Upper lobe of right lung (tissue), 1 donor: ENCODE measurements at regions not wholly inside any gene's neighbourhood (a gene's known extent, or its start where the extent isn't known, plus 50 kb on each side); places are given as distances from the start of the nearest gene placed in this dataset.

Source experiments
- ATAC-seq: fragments of 200-7000 bp; cut with Tn5 transposase; one replicate; pipeline ENCODE4 v1.9.1; 2020; ENCODE audit warnings: mild to moderate bottlenecking, moderate library complexity
- DNase-seq: peaks from one replicate; pipeline ENCODE4 v3.0.0-alpha.2; 2020
- H3K27ac ChIP-seq: fragments of 200-600 bp; one replicate; pipeline ENCODE4 v1.8.0; 2022
- H3K27me3 ChIP-seq: fragments of 200-600 bp; one replicate; pipeline ENCODE4 v1.8.0; 2022; ENCODE audit warnings: mild to moderate bottlenecking
- H3K36me3 ChIP-seq: fragments of 200-600 bp; one replicate; pipeline ENCODE4 v1.8.0; 2022
- H3K4me1 ChIP-seq: fragments of 200-600 bp; one replicate; pipeline ENCODE4 v1.8.0; 2022
- H3K4me3 ChIP-seq: fragments of 200-600 bp; one replicate; pipeline ENCODE4 v1.8.0; 2022; ENCODE audit warnings: mild to moderate bottlenecking
- H3K9me3 ChIP-seq: fragments of 200-600 bp; one replicate; pipeline ENCODE4 v1.8.0; 2022
- intact Hi-C: fragments of 100-400 bp; cut with DNase I; formaldehyde crosslinking; loops from one replicate; pipeline ENCODE4 v1.11.0; 2022
- TF ChIP-seq, protein P1 (sequence below): fragments of 200-600 bp; IDR thresholded peaks from one replicate; pipeline ENCODE4 v1.8.0; 2022; ENCODE audit warnings: antibody characterized with exemption
- donor health status: DM: no; HTN: yes; CAD: no; lungs with severe emphysema.

DNA sequence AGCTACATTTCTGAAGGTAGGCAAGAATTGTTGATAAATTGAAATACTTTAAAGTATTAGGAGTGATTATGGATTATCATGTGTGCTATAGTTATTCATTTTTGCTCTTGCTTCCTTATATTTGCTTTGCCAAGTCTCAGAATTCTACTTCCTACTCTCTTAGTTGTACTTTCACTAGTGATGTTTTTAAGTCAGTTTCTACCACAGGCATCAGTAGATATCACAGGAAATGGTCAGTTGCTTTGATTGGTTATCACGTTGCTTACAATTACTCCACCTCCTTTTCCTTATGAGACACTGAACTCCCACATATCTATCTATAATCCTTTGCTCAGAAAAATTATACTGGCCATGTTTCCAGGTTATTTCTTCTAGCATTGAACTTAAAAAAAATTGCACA, 472.8 kb downstream of the DMRTA1 start:
- H3K36me3 ChIP-seq: no peaks in the 10 kb centered on the region
- TF ChIP-seq, protein P1, sequence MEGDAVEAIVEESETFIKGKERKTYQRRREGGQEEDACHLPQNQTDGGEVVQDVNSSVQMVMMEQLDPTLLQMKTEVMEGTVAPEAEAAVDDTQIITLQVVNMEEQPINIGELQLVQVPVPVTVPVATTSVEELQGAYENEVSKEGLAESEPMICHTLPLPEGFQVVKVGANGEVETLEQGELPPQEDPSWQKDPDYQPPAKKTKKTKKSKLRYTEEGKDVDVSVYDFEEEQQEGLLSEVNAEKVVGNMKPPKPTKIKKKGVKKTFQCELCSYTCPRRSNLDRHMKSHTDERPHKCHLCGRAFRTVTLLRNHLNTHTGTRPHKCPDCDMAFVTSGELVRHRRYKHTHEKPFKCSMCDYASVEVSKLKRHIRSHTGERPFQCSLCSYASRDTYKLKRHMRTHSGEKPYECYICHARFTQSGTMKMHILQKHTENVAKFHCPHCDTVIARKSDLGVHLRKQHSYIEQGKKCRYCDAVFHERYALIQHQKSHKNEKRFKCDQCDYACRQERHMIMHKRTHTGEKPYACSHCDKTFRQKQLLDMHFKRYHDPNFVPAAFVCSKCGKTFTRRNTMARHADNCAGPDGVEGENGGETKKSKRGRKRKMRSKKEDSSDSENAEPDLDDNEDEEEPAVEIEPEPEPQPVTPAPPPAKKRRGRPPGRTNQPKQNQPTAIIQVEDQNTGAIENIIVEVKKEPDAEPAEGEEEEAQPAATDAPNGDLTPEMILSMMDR: no peak
- intact Hi-C loops: no loop called here

DNA sequence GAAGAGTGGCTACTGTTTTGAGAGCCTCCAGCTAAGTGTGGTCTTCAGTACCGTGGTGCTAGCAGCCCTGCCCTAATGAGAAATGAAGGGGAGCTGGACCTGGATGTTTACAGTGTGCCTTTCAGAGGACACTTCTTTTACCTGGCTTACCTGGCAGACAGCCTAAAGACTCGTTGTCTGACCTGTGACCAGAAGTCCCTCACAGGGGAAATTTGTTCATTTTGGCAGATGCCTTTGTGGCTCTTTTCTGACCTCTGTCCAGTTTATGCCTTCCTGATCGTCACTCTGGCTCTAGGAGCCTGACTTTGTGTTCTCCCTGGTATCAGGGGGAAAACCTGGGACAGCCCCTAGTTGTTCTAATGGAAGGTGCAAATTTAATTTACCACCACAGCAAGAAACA, 475.1 kb downstream of the DMRTA1 start:
- TF ChIP-seq, protein P1: no peak
- intact Hi-C loops: no loop called here
- no peak for DNase-seq
- H3K9me3 ChIP-seq: no peaks in the 10 kb centered on the region
- ATAC-seq: no peak
- H3K4me3 ChIP-seq: no peak overlapping the region
- no peak overlapping the region for H3K27ac ChIP-seq
- H3K4me1 ChIP-seq: no peaks in the 10 kb centered on the region
- no peaks in the 10 kb centered on the region for H3K36me3 ChIP-seq
- no peaks in the 10 kb centered on the region for H3K27me3 ChIP-seq

More for the DNA sequence above, 472.8 kb downstream of the DMRTA1 start:
- Histone ChIP-seq H3K27ac (no peak overlapping the region), H3K4me3 (no peak overlapping the region), H3K27me3 (no peaks in the 10 kb centered on the region), H3K4me1 (no peaks in the 10 kb centered on the region), H3K9me3 (no peaks in the 10 kb centered on the region)
- DNase-seq (no peak), ATAC-seq (no peak)

DNA sequence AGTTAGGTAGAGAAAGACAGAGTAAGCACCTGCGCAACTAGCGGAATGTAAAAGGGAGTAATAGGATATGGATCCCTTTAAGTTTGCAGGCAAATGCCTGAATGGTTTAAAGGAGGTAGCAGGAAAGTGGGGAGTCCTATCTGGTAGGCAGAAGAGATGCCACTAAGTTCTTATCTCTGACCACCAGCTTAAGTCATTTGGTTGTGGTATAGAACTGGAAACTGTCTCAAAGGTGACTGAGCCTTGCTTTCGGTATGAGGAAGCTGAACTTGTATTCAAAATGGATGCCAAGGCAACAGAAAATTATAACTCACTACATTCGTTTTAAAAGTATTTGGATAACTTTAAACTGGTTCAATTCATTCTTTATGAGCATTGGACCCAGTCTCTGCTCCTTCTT, 475.6 kb downstream of the DMRTA1 start:
- Histone ChIP-seq H3K27me3 (no peaks in the 10 kb centered on the region), H3K4me1 (no peaks in the 10 kb centered on the region), H3K36me3 (no peaks in the 10 kb centered on the region), H3K27ac (no peak overlapping the region), H3K9me3 (no peaks in the 10 kb centered on the region), H3K4me3 (no peak overlapping the region)
- TF ChIP-seq, protein P1: no peak
- ATAC-seq (no peak), DNase-seq (no peak)
- intact Hi-C loops: no loop called here

- H3K9me3 ChIP-seq: no peaks in the 10 kb centered on the region
- DNase-seq: no peak
- TF ChIP-seq, protein P1: no peak
- H3K27me3 ChIP-seq: no peaks in the 10 kb centered on the region
- no peaks in the 10 kb centered on the region for H3K36me3 ChIP-seq
- H3K4me3 ChIP-seq: no peak overlapping the region
- intact Hi-C loops: no loop called here
- no peaks in the 10 kb centered on the region for H3K4me1 ChIP-seq
- H3K27ac ChIP-seq: no peak overlapping the region
- no peak for ATAC-seq
Observed at GRCh38 chr9:22954550-22954949, 507.9 kb downstream of the DMRTA1 start.

DNA sequence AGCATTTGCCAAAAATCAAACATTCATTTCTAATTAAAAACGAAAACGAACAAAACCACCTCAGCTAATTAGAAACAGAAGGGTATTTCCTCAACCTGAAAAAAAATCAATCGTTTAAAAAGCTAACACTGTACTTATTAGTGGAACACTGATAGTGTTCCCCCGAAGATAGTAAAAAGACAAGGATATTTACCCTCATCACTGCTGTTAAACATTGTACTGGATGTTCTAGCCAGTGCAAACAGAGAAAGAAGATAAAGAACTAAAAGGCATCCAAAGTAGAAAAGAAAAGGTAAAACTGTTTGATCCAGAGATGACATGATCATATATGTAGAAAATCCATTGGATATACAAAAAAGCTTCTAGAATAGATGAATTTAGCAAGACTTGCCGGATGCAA, 508.3 kb downstream of the DMRTA1 start:
- intact Hi-C loops: no loop called here
- no peak for DNase-seq
- H3K27me3 ChIP-seq: no peaks in the 10 kb centered on the region
- no peak for ATAC-seq
- no peaks in the 10 kb centered on the region for H3K4me1 ChIP-seq
- no peak overlapping the region for H3K27ac ChIP-seq
- H3K36me3 ChIP-seq: no peaks in the 10 kb centered on the region
- TF ChIP-seq, protein P1: no peak
- no peaks in the 10 kb centered on the region for H3K9me3 ChIP-seq
- H3K4me3 ChIP-seq: no peak overlapping the region

- H3K27me3 ChIP-seq: no peaks in the 10 kb centered on the region
- no peak overlapping the region for H3K27ac ChIP-seq
- TF ChIP-seq, protein P1: no peak
- no peaks in the 10 kb centered on the region for H3K9me3 ChIP-seq
- H3K4me3 ChIP-seq: no peak overlapping the region
- no peaks in the 10 kb centered on the region for H3K4me1 ChIP-seq
- DNase-seq: no peak
- no peaks in the 10 kb centered on the region for H3K36me3 ChIP-seq
- no peak for ATAC-seq
- intact Hi-C loops: no loop called here
Observed at GRCh38 chr9:22969350-22969979, 522.8 kb downstream of the DMRTA1 start.
